ENCODE measurements at regions not wholly inside any gene's neighbourhood (a gene's known extent, or its start where the extent isn't known, plus 50 kb on each side); places are given as distances from the start of the nearest gene placed in this dataset.

GRCh38 chr21:35720208-35720731 lies 340.1 kb downstream of the SETD4 start:
- Histone ChIP-seq H3K4me2 (ENCODE audit: low read depth, low read length) (peak overlapping the region; percentile 46), H3K27me3 (replicated peaks; ENCODE audit: insufficient read depth, low read length) (no peaks in the 10 kb centered on the region), H4K20me1 (ENCODE audit: insufficient read depth, low read length) (no peaks in the 10 kb centered on the region), H2AFZ (ENCODE audit: low read length) (peak overlapping the region; percentile 4; the same call in 1 of the 2 replicates), H3K4me1 (ENCODE audit: low read length) (peaks cover 20% of the 10 kb centered on the region), H3F3A (ENCODE audit: insufficient read depth, low read length) (peaks cover 9% of the 10 kb centered on the region), H3K9me3 (replicated peaks; ENCODE audit: insufficient read depth, low read length) (no peaks in the 10 kb centered on the region), H3K27ac (ENCODE audit: low read length) (peak overlapping the region; percentile 17; the same call in 1 of the 2 replicates), H3K9ac (ENCODE audit: low read length) (no peak overlapping the region), H3K36me3 (replicated peaks; ENCODE audit: insufficient read depth, low read length) (no peaks in the 10 kb centered on the region), H3K4me3 (ENCODE audit: low read length) (peak overlapping the region; percentile 9; the same call in 1 of the 2 replicates), H3K9me2 (replicated peaks; ENCODE audit: insufficient read depth, low read length) (no peaks in the 10 kb centered on the region), H3K79me2 (ENCODE audit: low read length) (no peaks in the 10 kb centered on the region)
- DNase-seq = peak; percentile 76
- TF ChIP-seq EZH2phosphoT487 (IDR thresholded peaks at IDR 0.05; ENCODE audit: low read length) (no peak), CTCF (IDR thresholded peaks at IDR 0.05; ENCODE audit: low read length) (no peak), EZH2 (optimal IDR thresholded peaks at IDR 0.05; ENCODE audit: low read depth, low read length) (no peak)

GRCh38 chr21:35719080-35719479 lies 341.2 kb downstream of the SETD4 start:
- TF ChIP-seq EZH2 (optimal IDR thresholded peaks at IDR 0.05; ENCODE audit: low read depth, low read length) (no peak), CTCF (IDR thresholded peaks at IDR 0.05; ENCODE audit: low read length) (no peak), EZH2phosphoT487 (IDR thresholded peaks at IDR 0.05; ENCODE audit: low read length) (no peak)
- no peaks in the 10 kb centered on the region for H3K9me3 ChIP-seq (replicated peaks; ENCODE audit: insufficient read depth, low read length)

GRCh38 chr21:35716876-35717565 lies 343.3 kb downstream of the SETD4 start:
- Histone ChIP-seq H3K36me3 (replicated peaks; ENCODE audit: insufficient read depth, low read length) (no peaks in the 10 kb centered on the region), H4K20me1 (ENCODE audit: insufficient read depth, low read length) (no peaks in the 10 kb centered on the region), H3K9me3 (replicated peaks; ENCODE audit: insufficient read depth, low read length) (no peaks in the 10 kb centered on the region), H3K9ac (ENCODE audit: low read length) (no peak overlapping the region), H3K27ac (ENCODE audit: low read length) (no peak overlapping the region), H3K4me1 (ENCODE audit: low read length) (peaks cover 25% of the 10 kb centered on the region), H3K79me2 (ENCODE audit: low read length) (no peaks in the 10 kb centered on the region), H3K4me3 (ENCODE audit: low read length) (no peak overlapping the region), H3K9me2 (replicated peaks; ENCODE audit: insufficient read depth, low read length) (no peaks in the 10 kb centered on the region), H3K27me3 (replicated peaks; ENCODE audit: insufficient read depth, low read length) (no peaks in the 10 kb centered on the region), H3F3A (ENCODE audit: insufficient read depth, low read length) (peaks cover 12% of the 10 kb centered on the region), H2AFZ (ENCODE audit: low read length) (no peak overlapping the region), H3K4me2 (ENCODE audit: low read depth, low read length) (no peak overlapping the region)
- no peak for TF ChIP-seq CTCF (IDR thresholded peaks at IDR 0.05; ENCODE audit: low read length)
- no peak for TF ChIP-seq EZH2phosphoT487 (IDR thresholded peaks at IDR 0.05; ENCODE audit: low read length)
- TF ChIP-seq EZH2 (optimal IDR thresholded peaks at IDR 0.05; ENCODE audit: low read depth, low read length) = no peak
- no peak for DNase-seq

More at GRCh38 chr21:35719080-35719479, 341.2 kb downstream of the SETD4 start:
- Histone ChIP-seq H2AFZ (ENCODE audit: low read length) (no peak overlapping the region), H3K27me3 (replicated peaks; ENCODE audit: insufficient read depth, low read length) (no peaks in the 10 kb centered on the region), H3K4me2 (ENCODE audit: low read depth, low read length) (no peak overlapping the region), H3K79me2 (ENCODE audit: low read length) (no peaks in the 10 kb centered on the region), H3K36me3 (replicated peaks; ENCODE audit: insufficient read depth, low read length) (no peaks in the 10 kb centered on the region), H3K4me1 (ENCODE audit: low read length) (peaks cover 20% of the 10 kb centered on the region), H3K27ac (ENCODE audit: low read length) (no peak overlapping the region), H3K4me3 (ENCODE audit: low read length) (no peak overlapping the region), H3K9ac (ENCODE audit: low read length) (no peak overlapping the region), H3K9me2 (replicated peaks; ENCODE audit: insufficient read depth, low read length) (no peaks in the 10 kb centered on the region), H3F3A (ENCODE audit: insufficient read depth, low read length) (peaks cover 9% of the 10 kb centered on the region), H4K20me1 (ENCODE audit: insufficient read depth, low read length) (no peaks in the 10 kb centered on the region)
- DNase-seq = no peak
